A673 (cell line): ENCODE measurements at regions not wholly inside any gene's neighbourhood (a gene's known extent, or its start where the extent isn't known, plus 50 kb on each side); places are given as distances from the start of the nearest gene placed in this dataset.

Source experiments
- BruUV-seq: library from RNA; stranded (reverse); fragments of 400-500 nt; replicated peaks from 2 replicates; lab custom pipeline; 2021; lab: Mats Ljungman, UMichigan
- CTCF ChIA-PET: fragments of 300-600 bp; sonication (Branson Sonifier 250); formaldehyde crosslinking; loops from one replicate; lab custom pipeline; 2022; ENCODE audit warnings: antibody characterized with exemption; lab: Charles Lee
- POLR2A ChIA-PET: fragments of 300-600 bp; sonication (Branson Sonifier 250); formaldehyde crosslinking; loops from one replicate; lab custom pipeline; 2022; ENCODE audit warnings: antibody characterized with exemption; ENCODE audit not compliant: low non-redundant PET; lab: Charles Lee
- DNase-seq: peaks from one replicate; pipeline ENCODE4 v3.0.0-alpha.2; 2015; ENCODE audit warnings: low spot score
- H3K27ac ChIP-seq: fragments of 200-600 bp; sonication (generic); 2 replicates; pipeline ENCODE4 v1.5.1; 2016; ENCODE audit warnings: mixed run types, low read depth, mild to moderate bottlenecking, mixed read lengths, antibody characterized with exemption, low read length; ENCODE audit not compliant: poor library complexity, severe bottlenecking
- H3K27me3 ChIP-seq: fragments of 200-600 bp; sonication (generic); replicated peaks from 2 replicates; pipeline ENCODE4 v1.6.1; 2017; ENCODE audit warnings: mixed run types, low read depth, mild to moderate bottlenecking, mixed read lengths, antibody characterized with exemption, low read length; ENCODE audit not compliant: insufficient read depth, poor library complexity
- H3K36me3 ChIP-seq: fragments of 200-600 bp; sonication (generic); 2 replicates; pipeline ENCODE4 v1.6.1; 2016; ENCODE audit warnings: mixed run types, mild to moderate bottlenecking, mixed read lengths, antibody characterized with exemption, low read length; ENCODE audit not compliant: insufficient read depth, poor library complexity, severe bottlenecking
- H3K4me1 ChIP-seq: fragments of 200-600 bp; sonication (generic); 2 replicates; pipeline ENCODE4 v1.6.1; 2017; ENCODE audit warnings: mixed run types, mild to moderate bottlenecking, mixed read lengths, antibody characterized with exemption, low read length; ENCODE audit not compliant: insufficient read depth, poor library complexity, severe bottlenecking
- H3K4me3 ChIP-seq: fragments of 200-600 bp; sonication (generic); 2 replicates; pipeline ENCODE4 v1.5.1; 2016; ENCODE audit warnings: low read depth, mixed run types, mild to moderate bottlenecking, mixed read lengths, low read length; ENCODE audit not compliant: poor library complexity, severe bottlenecking
- H3K9me3 ChIP-seq: fragments of 200-600 bp; sonication (generic); 2 replicates; pipeline ENCODE4 v1.6.1; 2016; ENCODE audit warnings: mixed run types, low read depth, mild to moderate bottlenecking, mixed read lengths, antibody characterized with exemption, low read length; ENCODE audit not compliant: poor library complexity, severe bottlenecking
- EZH2 ChIP-seq: fragments of 200-600 bp; sonication (generic); IDR thresholded peaks from 2 replicates; pipeline ENCODE4 v1.6.1; 2017; ENCODE audit warnings: borderline replicate concordance, low read depth, mild to moderate bottlenecking, mixed read lengths, antibody characterized with exemption, low read length; ENCODE audit not compliant: poor library complexity, severe bottlenecking
- intact Hi-C: fragments of 100-400 bp; cut with micrococcal nuclease; formaldehyde crosslinking; loops from one replicate; pipeline ENCODE4 v1.10.0; 2022; ENCODE audit not compliant: unreplicated experiment
- TF ChIP-seq, protein P1 (sequence below): fragments of 300-800, 200-600 bp; sonication (generic); conservative IDR thresholded peaks from 2 replicates; pipeline ENCODE4 v1.5.1; 2017; ENCODE audit warnings: low read depth, mild to moderate bottlenecking, antibody characterized with exemption, low read length, moderate library complexity, mixed read lengths

DNA sequence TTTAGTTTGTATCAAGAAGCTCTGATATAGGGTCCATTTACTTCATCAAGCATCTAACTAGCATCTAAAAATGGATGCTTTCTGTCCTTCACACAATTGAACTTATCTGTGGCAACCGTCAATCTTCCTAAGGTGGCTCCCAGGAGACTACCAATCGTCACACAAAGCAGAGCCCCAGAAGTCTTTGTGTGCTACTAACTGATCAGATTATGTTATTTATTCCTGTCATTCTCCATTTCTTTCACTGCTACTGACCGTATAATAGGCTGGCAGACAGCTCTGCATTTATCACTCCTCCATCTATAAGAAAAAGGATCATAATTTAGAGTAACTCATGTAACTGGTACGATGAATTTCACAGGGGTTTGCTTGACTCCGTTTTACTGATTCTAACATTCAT is 585.0 kb upstream of the NXPH2 start:
- Histone ChIP-seq H3K27me3 (no peaks in the 10 kb centered on the region), H3K9me3 (no peaks in the 10 kb centered on the region), H3K27ac (no peak overlapping the region), H3K4me3 (no peak overlapping the region), H3K4me1 (no peaks in the 10 kb centered on the region), H3K36me3 (no peaks in the 10 kb centered on the region)
- DNase-seq: no peak
- intact Hi-C loops: no loop called here
- ChIA-PET POLR2A (no interaction called here), CTCF (no interaction called here)
- no TSS peak for BruUV-seq
- no peak for TF ChIP-seq EZH2
- TF ChIP-seq, protein P1, sequence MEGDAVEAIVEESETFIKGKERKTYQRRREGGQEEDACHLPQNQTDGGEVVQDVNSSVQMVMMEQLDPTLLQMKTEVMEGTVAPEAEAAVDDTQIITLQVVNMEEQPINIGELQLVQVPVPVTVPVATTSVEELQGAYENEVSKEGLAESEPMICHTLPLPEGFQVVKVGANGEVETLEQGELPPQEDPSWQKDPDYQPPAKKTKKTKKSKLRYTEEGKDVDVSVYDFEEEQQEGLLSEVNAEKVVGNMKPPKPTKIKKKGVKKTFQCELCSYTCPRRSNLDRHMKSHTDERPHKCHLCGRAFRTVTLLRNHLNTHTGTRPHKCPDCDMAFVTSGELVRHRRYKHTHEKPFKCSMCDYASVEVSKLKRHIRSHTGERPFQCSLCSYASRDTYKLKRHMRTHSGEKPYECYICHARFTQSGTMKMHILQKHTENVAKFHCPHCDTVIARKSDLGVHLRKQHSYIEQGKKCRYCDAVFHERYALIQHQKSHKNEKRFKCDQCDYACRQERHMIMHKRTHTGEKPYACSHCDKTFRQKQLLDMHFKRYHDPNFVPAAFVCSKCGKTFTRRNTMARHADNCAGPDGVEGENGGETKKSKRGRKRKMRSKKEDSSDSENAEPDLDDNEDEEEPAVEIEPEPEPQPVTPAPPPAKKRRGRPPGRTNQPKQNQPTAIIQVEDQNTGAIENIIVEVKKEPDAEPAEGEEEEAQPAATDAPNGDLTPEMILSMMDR: no peak

GRCh38 chr2:139360654-139361053 is 580.5 kb upstream of the NXPH2 start:
- intact Hi-C loops: no loop called here
- DNase-seq: no peak

DNA sequence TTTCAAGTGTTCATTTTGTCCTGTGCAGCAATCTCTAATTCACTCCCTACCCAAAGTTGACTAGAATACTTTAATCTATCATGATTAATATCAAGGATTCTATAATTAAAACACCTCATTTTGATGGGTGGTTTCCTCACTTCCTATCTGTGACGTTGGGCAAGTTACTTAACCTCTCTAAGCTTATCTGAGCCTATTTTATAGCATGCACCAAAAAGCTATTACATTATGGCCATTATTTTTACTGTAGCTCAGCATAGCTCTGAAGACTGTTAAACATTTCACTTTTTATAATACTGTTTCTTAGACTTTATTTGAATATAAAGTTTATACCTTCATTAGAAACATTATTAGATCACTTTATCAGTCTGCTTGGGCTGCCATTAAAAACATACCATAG is 579.6 kb upstream of the NXPH2 start:
- intact Hi-C loops: no loop called here
- H3K27ac ChIP-seq: no peak overlapping the region
- no TSS peak for BruUV-seq
- DNase-seq: no peak
- H3K4me3 ChIP-seq: no peak overlapping the region
- CTCF ChIA-PET: no interaction called here
- POLR2A ChIA-PET: no interaction called here
- no peak for TF ChIP-seq EZH2
- TF ChIP-seq, protein P1: no peak
- no peaks in the 10 kb centered on the region for H3K27me3 ChIP-seq
- H3K36me3 ChIP-seq: no peaks in the 10 kb centered on the region
- no peaks in the 10 kb centered on the region for H3K9me3 ChIP-seq
- no peaks in the 10 kb centered on the region for H3K4me1 ChIP-seq

More at GRCh38 chr2:139360654-139361053, 580.5 kb upstream of the NXPH2 start:
- no peaks in the 10 kb centered on the region for H3K4me1 ChIP-seq
- H3K27ac ChIP-seq: no peak overlapping the region
- TF ChIP-seq, protein P1: no peak
- no peak for TF ChIP-seq EZH2
- no peaks in the 10 kb centered on the region for H3K36me3 ChIP-seq
- H3K4me3 ChIP-seq: no peak overlapping the region
- H3K9me3 ChIP-seq: no peaks in the 10 kb centered on the region
- no peaks in the 10 kb centered on the region for H3K27me3 ChIP-seq
- CTCF ChIA-PET: no interaction called here
- POLR2A ChIA-PET: no interaction called here
- no TSS peak for BruUV-seq
